ENCODE measurements at regions not wholly inside any gene's neighbourhood (a gene's known extent, or its start where the extent isn't known, plus 50 kb on each side); places are given as distances from the start of the nearest gene placed in this dataset.

DNA sequence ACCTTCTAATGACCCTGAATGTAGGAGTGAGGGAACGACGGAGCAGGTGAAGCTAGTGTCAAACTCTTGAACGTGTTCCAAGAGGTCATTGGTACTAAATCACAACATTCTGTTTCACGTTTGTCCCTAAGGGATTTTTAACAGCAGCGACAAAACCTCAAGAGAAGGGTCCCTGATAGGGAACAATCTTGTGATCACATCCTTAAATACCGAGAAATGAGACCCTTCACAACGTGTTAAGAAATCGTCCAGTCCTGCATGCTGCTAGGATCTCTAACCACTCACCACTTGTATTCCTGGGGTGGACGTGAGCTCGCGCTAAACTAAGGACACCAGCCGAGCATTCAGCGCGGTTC, 134.1 kb upstream of the KRAS start:
- peak overlapping the region; percentile 77 for H3K4me3 ChIP-seq (ENCODE audit: low read depth, low read length)
- DNase-seq (ENCODE audit: low read depth): no peak
- no peak for TF ChIP-seq CTCF (IDR thresholded peaks at IDR 0.05; ENCODE audit: insufficient read depth, low read depth, low read length)

GRCh38 chr12:25384038-25384892, 133.5 kb upstream of the KRAS start:
- DNase-seq (ENCODE audit: low read depth): no peak
- TF ChIP-seq CTCF (IDR thresholded peaks at IDR 0.05; ENCODE audit: insufficient read depth, low read depth, low read length): no peak
- H3K4me3 ChIP-seq (ENCODE audit: low read depth, low read length): no peak overlapping the region

GRCh38 chr12:25382311-25383106, 131.8 kb upstream of the KRAS start:
- no peak for DNase-seq (ENCODE audit: low read depth)
- H3K4me3 ChIP-seq (ENCODE audit: low read depth, low read length): no peak overlapping the region
- no peak for TF ChIP-seq CTCF (IDR thresholded peaks at IDR 0.05; ENCODE audit: insufficient read depth, low read depth, low read length)

DNA sequence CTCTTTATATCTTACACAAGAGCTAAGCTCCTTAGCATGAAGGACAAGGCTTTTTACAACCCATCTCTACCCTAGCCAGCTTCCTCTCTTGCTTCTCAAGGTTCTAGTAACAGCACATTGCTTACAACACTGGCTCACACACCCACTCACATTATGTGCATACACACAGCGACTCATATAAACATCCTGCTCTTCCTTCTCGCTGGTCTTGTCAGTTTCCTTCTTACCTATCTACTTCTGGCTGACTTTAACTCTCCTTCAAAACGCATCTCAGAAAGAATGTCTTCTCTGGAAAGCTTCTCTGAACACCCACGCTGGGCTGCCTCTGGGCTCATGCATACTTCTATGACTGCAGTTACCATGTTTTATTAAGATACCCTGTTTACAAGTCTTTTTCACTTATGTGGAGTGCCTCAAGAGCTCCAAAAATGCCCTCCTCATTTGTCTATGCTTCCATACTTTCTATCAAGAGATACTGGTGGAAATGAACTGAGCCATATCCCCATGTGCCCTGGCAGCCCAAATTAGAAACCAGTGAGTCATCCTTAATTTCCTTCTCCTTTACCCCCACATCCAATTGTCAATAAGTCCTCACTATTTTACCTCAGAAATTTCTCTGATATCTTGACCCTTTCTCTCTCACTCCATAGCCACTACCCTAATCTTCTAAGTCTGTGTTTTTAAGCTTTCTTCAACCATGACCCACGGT, 126.9 kb upstream of the KRAS start:
- peak; percentile 56 for DNase-seq (ENCODE audit: low read depth)
- no peak overlapping the region for H3K4me3 ChIP-seq (ENCODE audit: low read depth, low read length)
- no peak for TF ChIP-seq CTCF (IDR thresholded peaks at IDR 0.05; ENCODE audit: insufficient read depth, low read depth, low read length)

DNA sequence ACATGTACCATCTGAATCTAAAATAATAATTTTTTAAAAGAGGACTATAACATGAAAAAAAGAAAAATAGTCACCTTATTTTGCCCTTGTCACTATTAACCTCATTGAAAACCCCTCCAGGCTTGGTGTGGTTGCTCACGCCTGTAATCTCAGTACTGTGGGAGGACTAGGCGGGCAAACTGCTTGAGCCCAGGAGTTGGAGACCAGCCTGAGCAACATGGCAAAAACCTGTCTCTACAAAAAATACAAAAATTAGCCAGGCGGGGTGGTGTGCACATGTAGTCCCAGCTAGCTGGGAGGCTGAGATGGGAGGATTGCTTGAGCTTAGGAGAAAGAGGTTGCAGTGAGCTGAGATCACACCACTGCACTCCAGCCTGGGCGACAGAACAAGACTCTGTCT, 126.3 kb upstream of the KRAS start:
- no peak overlapping the region for H3K4me3 ChIP-seq (ENCODE audit: low read depth, low read length)
- TF ChIP-seq CTCF (IDR thresholded peaks at IDR 0.05; ENCODE audit: insufficient read depth, low read depth, low read length): no peak

GRCh38 chr12:25376407-25376806, 125.7 kb upstream of the KRAS start:
- no peak for DNase-seq (ENCODE audit: low read depth)
- no peak overlapping the region for H3K4me3 ChIP-seq (ENCODE audit: low read depth, low read length)
- TF ChIP-seq CTCF (IDR thresholded peaks at IDR 0.05; ENCODE audit: insufficient read depth, low read depth, low read length): no peak

More for the DNA sequence above, 126.3 kb upstream of the KRAS start:
- DNase-seq (ENCODE audit: low read depth): no peak

All from fibroblast of villous mesenchyme (primary cell).